Stimulated activated CD4-positive, alpha-beta T cell treated with anti-CD3 and anti-CD28 coated beads, TNF-alpha, amount 100 ng/mL, for 48 hours (primary cell): ENCODE measurements at regions not wholly inside any gene's neighbourhood (a gene's known extent, or its start where the extent isn't known, plus 50 kb on each side); places are given as distances from the start of the nearest gene placed in this dataset.

Experiments used
- DNase-seq, 3 donors: peaks; one replicate each; pipeline ENCODE4 v3.0.0-alpha.2; 2020; ENCODE audit warnings: low read depth in 3 of 3

DNA sequence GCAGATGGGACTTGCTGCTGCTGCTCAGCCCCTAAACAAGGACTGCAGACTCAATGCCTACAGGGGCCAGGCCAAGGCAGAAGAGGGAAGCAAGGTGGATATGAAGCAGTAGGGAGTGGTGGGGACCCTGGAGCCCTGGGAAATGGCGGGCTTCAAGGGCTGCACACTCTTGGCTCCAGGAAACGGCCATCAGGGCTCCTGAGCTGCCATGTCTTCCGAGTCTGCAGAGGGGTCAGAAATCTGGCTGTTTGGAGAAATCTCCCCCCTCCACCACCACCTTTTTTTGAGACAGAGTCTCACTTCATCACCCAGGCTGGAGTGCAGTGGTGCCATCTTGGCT, 169.1 kb downstream of the KATNIP start:
- DNase-seq = no peak

GRCh38 chr16:27720731-27721530, 171.0 kb downstream of the KATNIP start:
- DNase-seq = no peak

DNA sequence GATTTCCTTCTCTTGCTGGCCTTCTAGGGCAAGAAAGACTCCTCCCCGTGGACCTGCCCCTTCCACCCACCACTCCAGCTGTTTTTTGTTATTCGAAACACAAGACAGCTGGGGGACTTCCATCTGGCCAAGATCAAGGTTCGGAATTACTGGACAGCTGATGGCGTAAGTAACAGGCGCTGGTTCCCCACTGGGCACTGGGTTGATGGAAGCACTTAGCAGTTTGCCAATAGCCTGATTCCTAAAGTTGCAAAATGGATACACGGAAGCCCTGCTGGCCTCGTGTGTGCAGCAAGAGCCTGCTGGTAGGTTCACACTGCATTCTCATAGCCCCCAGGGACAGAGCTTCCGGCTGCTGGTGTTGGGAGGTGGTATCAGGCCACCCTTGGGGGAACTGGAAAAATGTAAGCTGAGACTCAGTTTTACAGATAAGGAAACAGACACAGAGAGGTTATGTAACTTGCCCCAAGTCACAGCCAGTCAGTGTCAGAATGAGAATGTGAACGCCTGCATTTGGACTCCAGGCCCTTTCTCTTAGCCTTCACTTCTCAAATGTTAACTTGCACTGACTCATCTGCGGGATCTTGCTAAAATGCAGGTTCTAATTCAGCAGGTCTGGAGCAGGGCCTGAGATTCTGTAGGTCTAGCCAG, 171.7 kb downstream of the KATNIP start:
- no peak for DNase-seq

DNA sequence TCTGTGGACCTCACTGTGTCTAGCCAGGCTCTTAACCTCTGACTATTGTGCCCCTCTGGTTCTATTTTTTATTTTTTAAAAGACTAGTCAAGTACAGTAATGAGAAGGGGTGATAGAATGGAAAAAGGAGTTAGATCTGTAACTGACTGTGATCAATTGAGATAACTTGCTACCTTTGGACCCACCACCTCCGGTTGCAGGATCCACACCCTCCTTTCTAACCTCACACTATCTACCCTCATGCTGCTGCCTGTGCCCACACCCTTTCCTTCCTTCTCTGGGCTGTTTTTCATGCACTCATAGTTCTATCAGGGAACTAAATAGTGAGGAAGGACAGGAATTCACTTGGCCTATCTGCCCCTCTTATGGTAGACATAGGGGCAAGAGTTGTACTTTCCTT, 172.3 kb downstream of the KATNIP start:
- DNase-seq = no peak

DNA sequence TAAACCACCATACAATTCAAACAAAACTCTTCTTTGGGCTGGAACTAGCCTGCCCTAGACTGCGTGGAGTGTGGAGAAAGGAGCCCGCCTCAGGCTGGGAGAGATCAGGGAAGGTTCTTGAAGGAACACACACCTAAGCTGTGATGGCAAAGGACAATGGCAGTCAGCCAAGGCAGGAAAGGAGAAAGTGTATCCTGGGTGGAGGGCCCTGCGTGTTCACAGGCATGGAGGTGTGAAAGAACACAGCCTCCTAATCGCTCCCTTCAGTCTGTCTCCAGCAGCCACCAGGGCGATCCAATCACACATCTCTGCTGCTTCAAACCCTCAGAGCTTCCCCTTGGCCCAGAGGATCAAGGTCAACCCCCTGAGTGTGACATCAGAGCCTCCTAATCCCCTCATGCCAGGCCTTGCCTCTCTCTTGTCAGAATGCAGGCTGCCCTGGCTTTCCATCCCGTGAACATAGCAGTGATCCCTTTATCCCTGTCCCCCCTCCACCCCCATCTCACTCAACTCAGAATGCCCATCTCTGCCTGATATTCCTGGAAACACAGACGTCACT, 173.0 kb downstream of the KATNIP start:
- no peak for DNase-seq

DNA sequence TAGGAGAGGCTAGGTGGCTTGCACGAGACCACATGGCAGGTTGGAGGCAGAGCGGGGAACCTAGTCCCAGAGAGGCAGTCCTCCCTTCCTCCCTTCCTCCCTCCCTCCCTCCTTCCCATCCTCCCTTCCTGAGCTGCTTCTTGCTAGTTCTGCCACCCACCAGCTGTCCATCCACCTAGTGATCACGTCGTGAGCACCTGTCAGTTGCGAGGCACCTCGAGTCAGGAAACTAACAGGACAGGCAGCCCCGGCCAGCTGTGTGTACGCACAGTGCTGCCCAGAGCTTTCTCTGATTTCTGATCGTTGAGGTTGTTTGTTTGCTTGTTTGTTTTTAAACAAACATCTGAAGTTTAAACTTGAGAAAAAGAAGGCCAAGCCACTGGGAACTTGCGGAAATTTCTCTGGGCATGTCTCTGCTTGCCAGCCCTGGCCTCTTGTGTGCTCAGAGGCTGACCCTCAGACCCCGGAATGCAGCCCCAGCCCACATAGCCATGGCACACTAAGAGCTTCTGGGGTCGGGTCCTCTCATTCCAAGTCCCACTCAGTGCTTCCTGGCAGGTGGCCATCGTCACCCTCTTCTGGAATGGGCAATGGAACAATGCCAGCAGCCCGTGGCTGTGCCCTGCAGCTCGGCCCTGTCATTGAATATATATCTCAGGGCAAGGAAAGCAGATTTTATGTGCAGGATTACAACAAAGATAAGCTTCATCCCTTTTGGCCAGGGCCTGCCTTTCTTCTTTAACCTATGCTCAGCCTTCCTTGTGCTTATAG, 174.0 kb downstream of the KATNIP start:
- no peak for DNase-seq

GRCh38 chr16:27724482-27725235, 174.7 kb downstream of the KATNIP start:
- no peak for DNase-seq

DNA sequence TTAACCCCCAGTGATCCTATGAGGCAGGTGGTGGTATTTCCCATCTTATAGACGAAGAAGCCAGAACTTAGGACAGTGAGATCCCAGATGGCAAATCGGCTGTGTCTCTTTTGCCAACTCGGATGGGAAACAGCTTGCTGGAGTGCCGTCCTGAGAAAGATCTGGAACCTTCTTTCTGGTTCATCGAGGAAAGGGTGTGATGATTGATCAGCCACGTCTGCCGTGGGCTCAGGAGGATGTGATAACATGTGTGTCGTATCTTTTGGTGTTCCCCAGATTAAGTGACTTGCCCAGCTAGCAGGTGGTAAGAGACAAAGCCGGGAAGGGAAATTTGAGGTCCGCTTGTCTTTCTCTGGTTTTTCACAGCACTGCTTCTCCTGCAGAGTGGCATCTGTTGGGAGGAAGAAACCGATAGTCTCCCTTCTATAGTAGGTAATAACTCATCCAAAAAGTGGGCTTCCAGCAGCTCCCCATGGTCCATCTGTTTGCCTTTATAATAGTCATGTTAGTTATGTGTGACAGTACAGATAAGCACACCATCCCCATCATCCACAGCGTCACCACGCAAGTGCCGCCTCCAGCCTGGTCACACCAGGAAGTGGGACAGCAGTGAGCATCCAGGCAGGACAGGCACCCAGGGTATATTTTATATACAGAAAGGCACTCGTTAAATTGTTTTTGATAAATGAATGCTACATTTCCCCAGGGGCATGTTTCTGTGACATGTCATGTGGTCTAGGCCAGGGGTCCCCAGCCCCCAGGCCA, 175.5 kb downstream of the KATNIP start:
- DNase-seq = no peak

DNA sequence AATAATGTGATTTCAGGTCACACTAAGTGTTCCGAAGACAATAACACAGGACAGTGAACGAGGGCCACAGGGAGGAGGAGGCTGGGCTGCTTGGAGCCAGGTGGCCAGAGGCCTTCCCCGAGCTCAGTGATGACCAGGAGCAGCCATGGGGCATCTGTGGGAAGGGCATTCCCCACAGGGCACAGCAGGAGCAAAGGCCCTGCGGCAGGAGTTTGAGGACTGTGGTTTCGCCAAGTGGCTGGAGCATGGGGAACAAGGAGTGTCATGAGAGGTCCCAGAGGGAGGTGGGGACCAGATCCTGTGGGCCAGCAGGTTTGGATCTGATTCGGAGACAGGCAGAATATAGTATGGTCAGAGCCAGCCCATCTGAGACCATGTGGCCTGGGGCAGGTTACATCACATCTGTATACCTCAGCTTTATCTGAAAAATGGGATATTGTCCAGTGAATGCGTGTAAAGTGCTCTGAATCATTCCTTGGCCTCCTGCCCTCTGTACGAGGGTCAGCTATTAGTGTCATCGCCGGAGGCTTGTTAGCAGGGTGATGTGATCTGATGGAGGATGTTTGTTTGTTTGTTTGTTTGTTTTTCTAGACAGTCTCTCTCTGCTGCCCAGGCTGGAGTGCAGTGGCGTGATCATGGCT, 176.8 kb downstream of the KATNIP start:
- DNase-seq = no peak

- DNase-seq = no peak
These were observed 178.0 kb downstream of the KATNIP start for GRCh38 chr16:27727941-27728340.

- DNase-seq = no peak
These were observed 178.7 kb downstream of the KATNIP start for GRCh38 chr16:27728691-27729090.

DNA sequence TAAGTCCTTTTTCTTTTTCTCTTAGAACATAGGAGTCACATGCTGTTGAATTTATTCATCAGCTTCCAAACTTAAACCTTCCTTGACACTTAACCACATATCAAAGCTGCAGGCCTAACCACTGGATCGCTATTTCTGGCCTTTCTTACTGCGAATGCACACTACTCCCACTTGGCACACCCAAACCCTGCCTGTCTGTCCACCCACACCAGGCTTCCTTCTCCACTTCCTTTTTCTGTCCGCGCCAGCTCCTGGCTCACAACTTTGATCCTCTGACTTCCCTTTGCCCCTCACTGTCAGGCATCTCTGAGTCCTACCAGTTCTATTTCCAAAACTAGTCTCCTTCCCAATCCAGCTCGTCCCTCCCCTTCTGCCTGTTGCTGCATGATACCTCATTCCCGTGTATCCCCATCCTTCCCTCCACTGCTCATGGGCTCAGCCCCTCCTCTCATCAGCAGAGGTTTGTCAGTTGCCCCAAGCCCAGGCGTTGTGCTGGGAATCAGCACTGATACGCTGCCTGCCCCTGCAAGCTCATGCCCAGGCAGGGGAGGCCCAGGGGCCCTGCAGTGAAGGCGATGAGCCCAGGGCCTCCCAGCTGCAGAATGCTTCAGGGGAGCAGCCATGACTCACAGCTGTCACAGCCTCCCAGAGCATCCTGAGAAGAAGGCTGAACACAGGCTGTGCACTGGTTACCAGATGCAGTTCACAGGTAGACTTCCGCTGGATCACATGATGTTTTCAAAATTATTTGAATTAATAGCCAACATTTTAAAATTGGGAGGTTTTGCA, 179.8 kb downstream of the KATNIP start:
- DNase-seq = no peak

- no peak for DNase-seq
These were observed 180.8 kb downstream of the KATNIP start for GRCh38 chr16:27730661-27731210.

DNA sequence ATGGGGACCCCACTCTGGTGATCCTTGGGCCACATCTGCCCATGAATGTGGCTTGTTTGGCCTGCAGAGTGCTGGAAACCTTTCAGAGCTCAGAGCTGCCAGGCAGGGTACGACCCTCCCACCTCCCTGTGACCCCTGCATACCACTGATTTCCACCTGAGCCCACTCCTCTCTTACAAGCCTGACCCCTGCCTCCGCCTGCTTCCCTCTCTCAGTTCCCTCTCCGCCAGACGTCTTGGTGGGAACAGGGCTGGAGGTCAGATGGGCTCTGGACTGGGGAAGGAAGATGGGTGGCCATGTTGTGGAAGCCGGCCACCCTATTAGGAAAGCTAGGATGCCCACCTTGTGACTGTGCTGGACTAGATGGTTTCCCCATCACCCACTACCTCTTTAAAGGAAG, 185.1 kb downstream of the KATNIP start:
- DNase-seq = no peak

DNA sequence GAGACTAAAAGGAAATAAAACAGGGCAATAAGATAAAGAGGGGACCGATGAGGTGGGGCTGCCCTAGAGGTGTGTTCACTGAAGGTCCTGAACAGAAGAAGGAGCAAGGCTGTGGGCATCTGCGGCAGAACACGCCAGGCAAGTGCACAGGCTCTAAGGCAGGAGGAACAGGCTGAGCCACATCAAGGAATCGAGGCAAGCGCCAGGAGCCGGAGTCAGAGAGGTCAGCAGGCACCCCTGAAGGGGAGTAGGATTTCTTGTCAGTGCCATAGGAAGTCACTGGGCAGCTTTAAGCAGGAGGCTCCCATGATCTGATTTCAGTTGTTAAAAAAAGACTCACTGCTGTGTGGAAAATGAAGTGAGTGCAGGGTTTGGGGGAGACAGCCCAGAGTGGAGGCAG, 186.5 kb downstream of the KATNIP start:
- no peak for DNase-seq

GRCh38 chr16:27737513-27737912, 187.6 kb downstream of the KATNIP start:
- no peak for DNase-seq
